Stimulated activated naive CD8-positive, alpha-beta T cell treated with anti-CD3 and anti-CD28 coated beads, Interleukin-15, amount 100 ng/mL, for 72 hours (primary cell): ENCODE measurements at regions not wholly inside any gene's neighbourhood (a gene's known extent, or its start where the extent isn't known, plus 50 kb on each side); places are given as distances from the start of the nearest gene placed in this dataset.
"Not testable (repeated sequence)": the region's sequence is repeated elsewhere in the genome, so short reads cannot be mapped to it uniquely, and the experiment has no call there.

Source experiments
- ATAC-seq: fragments of 150-1000 bp; cut with Tn5 transposase; 2 replicates; pipeline ENCODE4 v1.10.0; 2021; ENCODE audit warnings: mild to moderate bottlenecking, moderate library complexity
- DNase-seq, 2 donors: peaks; one replicate each; pipeline ENCODE4 v3.0.0; 2021 to 2022
- H3K27ac Mint-ChIP-seq, 2 donors: one replicate each; pipeline ENCODE4 v1.8.0; 2022; ENCODE audit warnings: mild to moderate bottlenecking in 2 of 2, mixed read lengths in 2 of 2, moderate library complexity in 2 of 2
- H3K27me3 Mint-ChIP-seq: one replicate; pipeline ENCODE4 v1.8.0; 2022; ENCODE audit warnings: mixed read lengths
- H3K4me1 Mint-ChIP-seq: one replicate; pipeline ENCODE4 v1.8.0; 2022; ENCODE audit warnings: mild to moderate bottlenecking, mixed read lengths
- H3K4me3 Mint-ChIP-seq, 2 donors: one replicate each; pipeline ENCODE4 v1.8.0; 2022; ENCODE audit warnings: mild to moderate bottlenecking in 2 of 2, mixed read lengths in 2 of 2, moderate library complexity in 1 of 2
- H3K9me3 Mint-ChIP-seq, 2 donors: one replicate each; pipeline ENCODE4 v1.8.0; 2022; ENCODE audit warnings: mixed read lengths in 2 of 2

- Mint-ChIP-seq H3K27me3 (no peaks in the 10 kb centered on the region), H3K9me3 (no peaks in the 10 kb centered on the region), H3K27ac (no peak overlapping the region), H3K4me3 (no peak overlapping the region), H3K4me1 (peaks cover 8% of the 10 kb centered on the region)
- DNase-seq = no peak
- ATAC-seq = no peak
Observed at GRCh38 chr12:91677556-91677955, 468.1 kb downstream of the BTG1 start.

- DNase-seq (no peak), ATAC-seq (no peak)
- Mint-ChIP-seq H3K27me3 (no peaks in the 10 kb centered on the region), H3K9me3 (no peaks in the 10 kb centered on the region), H3K4me1 (peaks cover 15% of the 10 kb centered on the region), H3K27ac (no peak overlapping the region), H3K4me3 (no peak overlapping the region)
Observed at GRCh38 chr12:91675401-91675800, 470.2 kb downstream of the BTG1 start.

- Mint-ChIP-seq H3K27me3 (no peaks in the 10 kb centered on the region), H3K4me3 (no peak overlapping the region), H3K27ac (peak overlapping the region in 1 of 2 donors; percentile 5), H3K9me3 (peaks cover 5 to 10% of the 10 kb centered on the region in 2 donors), H3K4me1 (peaks cover 30% of the 10 kb centered on the region)
- ATAC-seq (no peak), DNase-seq (no peak)
Observed at GRCh38 chr12:91672130-91672529, 473.5 kb downstream of the BTG1 start.

- DNase-seq (no peak), ATAC-seq (peak; percentile 54)
- no peaks in the 10 kb centered on the region for H3K27me3 Mint-ChIP-seq
- peak overlapping the region in 1 of 2 donors; percentile 67 for H3K27ac Mint-ChIP-seq
- peaks cover 5 to 21% of the 10 kb centered on the region in 2 donors for H3K9me3 Mint-ChIP-seq
- H3K4me1 Mint-ChIP-seq = peaks cover 35% of the 10 kb centered on the region
- peak overlapping the region; percentile 12 to 27 for H3K4me3 Mint-ChIP-seq
Observed at GRCh38 chr12:91667694-91668093, 478.0 kb downstream of the BTG1 start.

GRCh38 chr12:91663744-91664143, 481.1 kb upstream of the DCN start:
- no peak overlapping the region for H3K27ac Mint-ChIP-seq
- DNase-seq (no peak), ATAC-seq (no peak)
- no peak overlapping the region for H3K4me3 Mint-ChIP-seq
- peaks cover 8 to 16% of the 10 kb centered on the region in 2 donors for H3K9me3 Mint-ChIP-seq
- H3K27me3 Mint-ChIP-seq = no peaks in the 10 kb centered on the region
- H3K4me1 Mint-ChIP-seq = peaks cover 26% of the 10 kb centered on the region

GRCh38 chr12:91663310-91663709, 480.7 kb upstream of the DCN start:
- peaks cover 23% of the 10 kb centered on the region for H3K4me1 Mint-ChIP-seq
- no peak for ATAC-seq
- peaks cover 5 to 12% of the 10 kb centered on the region in 2 donors for H3K9me3 Mint-ChIP-seq
- no peak overlapping the region for H3K4me3 Mint-ChIP-seq
- H3K27ac Mint-ChIP-seq = no peak overlapping the region
- no peak for DNase-seq
- no peaks in the 10 kb centered on the region for H3K27me3 Mint-ChIP-seq

GRCh38 chr12:91662021-91662420, 479.4 kb upstream of the DCN start:
- H3K9me3 Mint-ChIP-seq = peaks cover 5 to 10% of the 10 kb centered on the region in 2 donors
- no peaks in the 10 kb centered on the region for H3K27me3 Mint-ChIP-seq
- peaks cover 20% of the 10 kb centered on the region for H3K4me1 Mint-ChIP-seq
- no peak for ATAC-seq
- H3K27ac Mint-ChIP-seq = no peak overlapping the region
- no peak overlapping the region for H3K4me3 Mint-ChIP-seq
- DNase-seq = no peak

- Mint-ChIP-seq H3K4me1 (peaks cover 10% of the 10 kb centered on the region), H3K4me3 (no peak overlapping the region), H3K9me3 (peaks cover 0 to 5% of the 10 kb centered on the region in 2 donors), H3K27me3 (no peaks in the 10 kb centered on the region), H3K27ac (no peak overlapping the region)
- DNase-seq (no peak), ATAC-seq (no peak)
Observed at GRCh38 chr12:91657032-91657431, 474.4 kb upstream of the DCN start.

- Mint-ChIP-seq H3K9me3 (peaks cover 0 to 8% of the 10 kb centered on the region in 2 donors), H3K27me3 (no peaks in the 10 kb centered on the region), H3K4me3 (no peak overlapping the region), H3K27ac (no peak overlapping the region), H3K4me1 (peaks cover 10% of the 10 kb centered on the region)
- ATAC-seq = no peak
- no peak for DNase-seq
Observed at GRCh38 chr12:91655966-91656365, 473.3 kb upstream of the DCN start.

GRCh38 chr12:91654087-91654486, 471.5 kb upstream of the DCN start:
- DNase-seq (no peak), ATAC-seq (no peak)
- Mint-ChIP-seq H3K4me3 (no peak overlapping the region), H3K27me3 (no peaks in the 10 kb centered on the region), H3K9me3 (peaks cover 0 to 7% of the 10 kb centered on the region in 2 donors), H3K4me1 (peaks cover 10% of the 10 kb centered on the region), H3K27ac (no peak overlapping the region)

GRCh38 chr12:91651728-91652127, 469.1 kb upstream of the DCN start:
- Mint-ChIP-seq H3K9me3 (peaks cover 0 to 5% of the 10 kb centered on the region in 2 donors), H3K4me3 (no peak overlapping the region), H3K27ac (no peak overlapping the region), H3K4me1 (no peaks in the 10 kb centered on the region), H3K27me3 (no peaks in the 10 kb centered on the region)
- ATAC-seq (no peak), DNase-seq (no peak)

- Mint-ChIP-seq H3K9me3 (no peaks in the 10 kb centered on the region), H3K4me3 (no peak overlapping the region), H3K27ac (no peak overlapping the region), H3K4me1 (no peaks in the 10 kb centered on the region), H3K27me3 (no peaks in the 10 kb centered on the region)
- no peak for ATAC-seq
- DNase-seq = no peak
Observed at GRCh38 chr12:91643763-91644162, 461.1 kb upstream of the DCN start.

- no peak for DNase-seq
- no peaks in the 10 kb centered on the region for H3K27me3 Mint-ChIP-seq
- no peak for ATAC-seq
Observed at GRCh38 chr12:91640021-91640420, 457.4 kb upstream of the DCN start.

GRCh38 chr12:91639327-91639726, 456.7 kb upstream of the DCN start:
- Mint-ChIP-seq H3K4me3 (no peak overlapping the region), H3K27ac (no peak overlapping the region), H3K4me1 (no peaks in the 10 kb centered on the region), H3K27me3 (no peaks in the 10 kb centered on the region), H3K9me3 (peaks cover 0 to 9% of the 10 kb centered on the region in 2 donors)
- no peak for ATAC-seq
- no peak for DNase-seq

More at GRCh38 chr12:91640021-91640420, 457.4 kb upstream of the DCN start:
- Mint-ChIP-seq H3K4me1 (no peaks in the 10 kb centered on the region), H3K9me3 (peaks cover 0 to 2% of the 10 kb centered on the region in 2 donors), H3K4me3 (no peak overlapping the region), H3K27ac (no peak overlapping the region)

GRCh38 chr12:91637789-91638624, 455.4 kb upstream of the DCN start:
- no peaks in the 10 kb centered on the region for H3K4me1 Mint-ChIP-seq
- H3K9me3 Mint-ChIP-seq = peaks cover 0 to 11% of the 10 kb centered on the region in 2 donors
- no peaks in the 10 kb centered on the region for H3K27me3 Mint-ChIP-seq
- ATAC-seq (peak; percentile 80), DNase-seq (no peak)
- no peak overlapping the region for H3K4me3 Mint-ChIP-seq
- no peak overlapping the region for H3K27ac Mint-ChIP-seq

- Mint-ChIP-seq H3K27me3 (no peaks in the 10 kb centered on the region), H3K4me1 (no peaks in the 10 kb centered on the region), H3K9me3 (peaks cover 4 to 11% of the 10 kb centered on the region in 2 donors), H3K4me3 (no peak overlapping the region), H3K27ac (no peak overlapping the region)
- ATAC-seq (no peak), DNase-seq (no peak)
Observed at GRCh38 chr12:91636721-91637120, 454.1 kb upstream of the DCN start.

- ATAC-seq, H3K27ac Mint-ChIP-seq, H3K4me3 Mint-ChIP-seq, H3K27me3 Mint-ChIP-seq, H3K4me1 Mint-ChIP-seq, DNase-seq: not testable (repeated sequence)
- peaks cover 4 to 11% of the 10 kb centered on the region in 2 donors for H3K9me3 Mint-ChIP-seq
Observed at GRCh38 chr12:91634386-91634713, 451.7 kb upstream of the DCN start.
